NB4 (cell line): ENCODE measurements at regions not wholly inside any gene's neighbourhood (a gene's known extent, or its start where the extent isn't known, plus 50 kb on each side); places are given as distances from the start of the nearest gene placed in this dataset.
"Not testable (repeated sequence)": the region's sequence is repeated elsewhere in the genome, so short reads cannot be mapped to it uniquely, and the experiment has no call there.

Experiments
- DNase-seq: peaks from one replicate; pipeline ENCODE4 v3.0.0; 2010; ENCODE audit warnings: low read depth
- H3K4me3 ChIP-seq: one replicate; pipeline ENCODE4 v1.5.1; 2011; ENCODE audit warnings: mild to moderate bottlenecking, low read depth, low read length, moderate library complexity
- MYC ChIP-seq: IDR thresholded peaks from 2 replicates; pipeline ENCODE4 v1.6.1; 2011; ENCODE audit warnings: low read depth, low read length
- POLR2A ChIP-seq: IDR thresholded peaks from 2 replicates; pipeline ENCODE4 v1.6.1; 2011; ENCODE audit warnings: mild to moderate bottlenecking; ENCODE audit not compliant: insufficient read length; ENCODE audit errors: extremely low read depth
- TF ChIP-seq, protein P1 (sequence below): IDR thresholded peaks from 2 replicates; pipeline ENCODE4 v1.6.1; 2011; ENCODE audit warnings: low read depth, low read length
- TF ChIP-seq, protein P2 (sequence below): IDR thresholded peaks from one replicate; pipeline ENCODE4 v1.5.1; 2012; ENCODE audit warnings: low read depth, low read length

DNA sequence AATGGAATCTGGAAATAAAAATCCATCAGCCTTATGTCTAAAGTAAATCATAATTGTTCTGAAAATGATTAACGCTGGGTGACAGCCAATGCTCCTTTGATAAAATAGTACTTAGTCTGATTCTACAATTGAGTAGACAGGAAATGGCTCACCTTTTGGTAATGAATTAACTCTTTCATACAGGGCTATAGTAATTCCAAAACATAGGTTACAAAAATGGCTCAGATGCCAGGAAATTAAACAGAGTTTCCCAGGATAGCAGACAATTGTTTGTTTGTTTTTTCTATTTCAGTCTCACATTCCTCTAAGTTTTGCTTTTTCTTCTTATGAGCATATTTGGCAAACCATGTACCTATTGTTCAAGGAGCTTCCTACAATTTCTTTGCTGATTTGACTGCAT is 257.2 kb upstream of the EPHA7 start:
- DNase-seq, result no peak
- no peak overlapping the region for H3K4me3 ChIP-seq
- TF ChIP-seq POLR2A, result no peak
- TF ChIP-seq, protein P1, sequence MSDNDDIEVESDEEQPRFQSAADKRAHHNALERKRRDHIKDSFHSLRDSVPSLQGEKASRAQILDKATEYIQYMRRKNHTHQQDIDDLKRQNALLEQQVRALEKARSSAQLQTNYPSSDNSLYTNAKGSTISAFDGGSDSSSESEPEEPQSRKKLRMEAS, result no peak
- no peak for TF ChIP-seq MYC
- TF ChIP-seq, protein P2, sequence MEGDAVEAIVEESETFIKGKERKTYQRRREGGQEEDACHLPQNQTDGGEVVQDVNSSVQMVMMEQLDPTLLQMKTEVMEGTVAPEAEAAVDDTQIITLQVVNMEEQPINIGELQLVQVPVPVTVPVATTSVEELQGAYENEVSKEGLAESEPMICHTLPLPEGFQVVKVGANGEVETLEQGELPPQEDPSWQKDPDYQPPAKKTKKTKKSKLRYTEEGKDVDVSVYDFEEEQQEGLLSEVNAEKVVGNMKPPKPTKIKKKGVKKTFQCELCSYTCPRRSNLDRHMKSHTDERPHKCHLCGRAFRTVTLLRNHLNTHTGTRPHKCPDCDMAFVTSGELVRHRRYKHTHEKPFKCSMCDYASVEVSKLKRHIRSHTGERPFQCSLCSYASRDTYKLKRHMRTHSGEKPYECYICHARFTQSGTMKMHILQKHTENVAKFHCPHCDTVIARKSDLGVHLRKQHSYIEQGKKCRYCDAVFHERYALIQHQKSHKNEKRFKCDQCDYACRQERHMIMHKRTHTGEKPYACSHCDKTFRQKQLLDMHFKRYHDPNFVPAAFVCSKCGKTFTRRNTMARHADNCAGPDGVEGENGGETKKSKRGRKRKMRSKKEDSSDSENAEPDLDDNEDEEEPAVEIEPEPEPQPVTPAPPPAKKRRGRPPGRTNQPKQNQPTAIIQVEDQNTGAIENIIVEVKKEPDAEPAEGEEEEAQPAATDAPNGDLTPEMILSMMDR, result no peak

DNA sequence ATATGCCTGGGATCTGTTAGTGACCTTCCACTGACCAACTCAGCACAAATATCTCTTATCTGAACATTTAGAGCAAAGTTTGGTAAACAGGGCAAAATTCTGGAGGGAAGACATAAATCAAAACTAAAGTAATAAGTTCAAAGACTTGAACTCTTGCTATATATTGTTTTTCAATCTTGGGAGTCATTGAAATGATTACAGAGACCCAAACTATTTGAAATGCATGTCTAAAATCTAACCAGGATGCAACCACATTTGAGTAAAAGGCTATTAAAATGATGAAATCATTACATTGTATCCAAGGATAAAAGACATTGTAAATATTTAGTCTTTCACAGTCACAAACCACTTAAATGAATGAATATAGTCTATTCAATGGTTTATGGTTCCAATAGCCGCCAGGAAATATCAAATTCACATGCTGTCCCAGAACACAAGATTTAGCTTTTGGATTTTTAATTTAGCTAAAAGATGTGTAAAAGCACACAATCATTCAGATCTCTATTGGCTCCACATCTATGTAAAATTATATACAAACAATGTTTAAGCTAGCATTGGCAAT is 256.6 kb upstream of the EPHA7 start:
- DNase-seq, result no peak
- H3K4me3 ChIP-seq, result no peak overlapping the region
- no peak for TF ChIP-seq MYC
- TF ChIP-seq POLR2A, result no peak
- TF ChIP-seq, protein P2, result no peak
- TF ChIP-seq, protein P1, result no peak

DNA sequence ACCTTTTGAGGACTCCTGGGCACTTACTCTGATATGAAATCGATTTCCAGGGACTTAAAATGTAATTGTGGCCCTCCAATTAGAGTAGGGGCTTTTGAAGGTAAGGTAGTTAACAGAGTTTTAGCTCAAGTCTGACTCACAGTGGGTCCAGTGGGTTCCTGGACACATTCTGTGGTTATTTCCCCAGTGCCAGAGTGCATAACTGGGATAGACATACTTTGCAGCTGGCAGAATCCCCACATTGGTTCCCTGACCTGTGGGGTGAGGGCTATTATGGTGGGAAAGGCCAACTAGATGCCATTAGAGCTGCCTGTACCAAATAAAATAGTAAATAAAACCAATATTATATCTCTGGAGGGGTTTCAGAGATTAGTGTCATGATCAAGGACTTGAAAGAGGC is 243.8 kb upstream of the EPHA7 start:
- TF ChIP-seq, protein P1, result no peak
- TF ChIP-seq MYC, result no peak
- TF ChIP-seq, protein P2, result no peak
- TF ChIP-seq POLR2A, result no peak
- no peak for DNase-seq
- no peak overlapping the region for H3K4me3 ChIP-seq

DNA sequence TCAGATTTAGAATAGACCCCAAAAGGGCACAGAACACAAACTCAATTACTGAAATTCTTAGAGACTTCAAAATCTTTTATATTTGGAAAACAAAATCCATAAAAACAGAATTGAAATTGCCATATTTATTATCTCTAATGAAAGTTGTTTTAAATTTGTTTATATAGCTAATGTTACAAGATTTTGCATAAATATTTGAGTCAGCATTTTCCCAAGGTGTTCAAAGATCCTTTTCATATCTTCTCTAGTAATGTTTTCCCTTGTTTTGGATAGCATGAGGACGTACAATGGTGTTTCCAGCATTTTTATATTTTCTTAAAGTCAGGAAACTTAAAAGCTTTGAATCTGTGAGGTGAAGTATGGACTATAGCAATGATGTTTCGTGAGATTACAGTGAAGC is 235.2 kb upstream of the EPHA7 start:
- TF ChIP-seq, protein P2, result no peak
- TF ChIP-seq POLR2A (no peak), MYC (no peak)
- TF ChIP-seq, protein P1, result no peak
- no peak overlapping the region for H3K4me3 ChIP-seq
- DNase-seq, result no peak

DNA sequence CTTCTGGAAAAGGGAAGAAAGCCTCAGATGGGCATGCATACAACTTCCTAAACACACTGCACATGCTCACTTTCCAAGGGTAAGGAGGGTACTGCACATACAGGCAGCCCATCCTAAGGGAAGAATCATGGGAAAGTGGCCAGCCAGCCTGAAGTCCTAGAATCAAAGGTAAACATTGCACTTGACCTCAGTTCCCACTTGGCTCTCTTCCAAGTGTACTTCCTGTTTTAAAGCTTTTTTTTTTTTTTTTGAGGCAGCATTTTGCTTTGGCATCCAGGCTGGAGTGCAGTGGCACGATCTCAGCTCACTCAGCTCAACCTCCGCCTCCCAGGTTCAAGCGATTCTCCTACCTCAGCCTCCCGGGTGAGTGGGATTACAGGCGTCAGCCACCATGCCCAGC is 225.3 kb upstream of the EPHA7 start:
- TF ChIP-seq MYC (no peak), POLR2A (no peak)
- TF ChIP-seq, protein P1, result no peak
- TF ChIP-seq, protein P2, result no peak
- no peak overlapping the region for H3K4me3 ChIP-seq
- peak; percentile 11 for DNase-seq

DNA sequence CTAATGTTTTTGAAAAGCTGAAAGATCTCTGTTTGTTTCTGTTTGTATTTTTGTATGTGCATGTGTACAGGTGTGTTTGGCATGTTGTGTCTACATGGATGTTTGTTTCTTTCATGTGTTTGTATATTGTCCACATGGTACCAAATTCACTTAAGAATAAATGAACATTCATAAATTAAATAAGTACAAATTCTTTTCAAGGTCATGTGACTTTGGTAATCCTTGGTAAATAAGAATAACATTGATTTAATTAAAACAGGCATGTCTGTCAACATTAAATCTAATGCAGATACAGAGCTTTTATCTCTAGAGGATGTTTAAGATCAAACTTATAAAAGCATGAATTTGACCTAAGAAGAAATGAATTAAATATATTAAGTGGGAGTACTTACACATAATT is 219.8 kb upstream of the EPHA7 start:
- no peak for DNase-seq
- no peak overlapping the region for H3K4me3 ChIP-seq
- TF ChIP-seq, protein P2, result no peak
- TF ChIP-seq POLR2A (no peak), MYC (no peak)
- TF ChIP-seq, protein P1, result no peak

DNA sequence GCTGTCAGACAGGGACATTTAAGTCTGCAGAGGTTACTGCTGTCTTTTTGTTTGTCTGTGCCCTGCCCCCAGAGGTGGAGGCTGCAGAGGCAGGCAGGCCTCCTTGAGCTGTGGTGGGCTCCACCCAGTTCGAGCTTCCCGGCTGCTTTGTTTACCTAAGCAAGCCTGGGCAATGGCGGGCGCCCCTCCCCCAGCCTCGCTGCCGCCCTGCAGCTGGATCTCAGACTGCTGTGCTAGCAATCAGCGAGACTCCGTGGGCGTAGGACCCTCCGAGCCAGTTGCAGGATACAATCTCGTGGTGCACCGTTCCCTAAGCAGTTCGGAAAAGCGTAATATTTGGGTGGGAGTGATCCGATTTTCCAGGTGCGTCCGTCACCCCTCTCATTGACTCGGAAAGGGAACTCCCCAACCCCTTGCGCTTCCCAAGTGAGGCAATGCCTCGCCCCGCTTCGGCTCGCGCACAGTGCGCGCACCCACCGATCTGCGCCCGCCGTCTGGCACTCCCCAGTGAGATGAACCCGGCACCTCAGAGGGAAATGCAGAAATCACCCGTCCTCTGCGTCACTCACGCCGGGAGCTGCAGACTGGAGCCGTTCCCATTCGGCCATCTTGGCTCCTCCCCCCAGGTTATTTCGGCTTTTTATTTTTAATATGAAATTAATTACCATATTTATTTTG is 217.8 kb upstream of the EPHA7 start:
- not testable (repeated sequence) for H3K4me3 ChIP-seq, DNase-seq
